ENCODE measurements at regions not wholly inside any gene's neighbourhood (a gene's known extent, or its start where the extent isn't known, plus 50 kb on each side); places are given as distances from the start of the nearest gene placed in this dataset.

GRCh38 chr12:125988545-125988944 is 923.3 kb downstream of the AACS start:
- TF ChIP-seq CTCF (IDR thresholded peaks at IDR 0.05), result no peak
- TF ChIP-seq POLR2A (IDR thresholded peaks at IDR 0.05), result no peak

Measured in prostate gland (tissue), 2 donors.